ENCODE measurements at regions not wholly inside any gene's neighbourhood (a gene's known extent, or its start where the extent isn't known, plus 50 kb on each side); places are given as distances from the start of the nearest gene placed in this dataset.

- no peaks in the 10 kb centered on the region for H3K9me3 ChIP-seq (ENCODE audit: insufficient read depth, low read depth, low read length)
- H4K12ac ChIP-seq (ENCODE audit: low read depth, low read length) = no peak overlapping the region
- H2AK5ac ChIP-seq (ENCODE audit: low read length) = no peak overlapping the region
- DNase-seq = no peak
- H3K27ac ChIP-seq (ENCODE audit: low read depth, low read length) = no peak overlapping the region
- no peaks in the 10 kb centered on the region for H3K79me1 ChIP-seq (ENCODE audit: low read length)
- H3K18ac ChIP-seq (ENCODE audit: low read length) = no peak overlapping the region
- H3K23ac ChIP-seq (ENCODE audit: low read length) = no peak overlapping the region
- no peak overlapping the region for H2AFZ ChIP-seq (ENCODE audit: insufficient read depth, low read length, poor library complexity)
- H3K4me2 ChIP-seq (ENCODE audit: low read length) = no peak overlapping the region
- H3K4ac ChIP-seq (ENCODE audit: low read depth, low read length) = no peak overlapping the region
- H3K4me3 ChIP-seq (ENCODE audit: low read depth, low read length) = no peak overlapping the region
- H4K8ac ChIP-seq (ENCODE audit: low read depth, low read length) = no peak overlapping the region
- H3K27me3 ChIP-seq (ENCODE audit: insufficient read depth, low read length) = no peaks in the 10 kb centered on the region
- no peak overlapping the region for H2BK120ac ChIP-seq (ENCODE audit: insufficient read depth, low read length, poor library complexity)
- H3K9ac ChIP-seq (ENCODE audit: low read length) = no peak overlapping the region
- no peaks in the 10 kb centered on the region for H3K36me3 ChIP-seq (ENCODE audit: control insufficient read depth in 1 of 2, insufficient read depth in 2 of 2, low read length in 2 of 2)
- no peak overlapping the region for H4K91ac ChIP-seq (ENCODE audit: low read depth, low read length)
- H2BK5ac ChIP-seq (ENCODE audit: low read depth, low read length, poor library complexity) = no peak overlapping the region
- no peaks in the 10 kb centered on the region for H3K4me1 ChIP-seq (ENCODE audit: control insufficient read depth in 1 of 2, insufficient read depth in 2 of 2, low read length in 2 of 2)
- H3K14ac ChIP-seq (ENCODE audit: low read length) = no peak overlapping the region
- no peak overlapping the region for H2BK12ac ChIP-seq (ENCODE audit: low read length)
- H3K79me2 ChIP-seq (ENCODE audit: control insufficient read depth, insufficient read depth, low read length, poor library complexity) = no peaks in the 10 kb centered on the region
Measured at GRCh38 chr6:50635429-50635828, 77.9 kb upstream of the TFAP2D start.

- no CpG with 5 or more reads among the region's 4 CpGs for WGBS (ENCODE audit: extremely low coverage, insufficient coverage, insufficient read length)
- Histone ChIP-seq H3K79me2 (ENCODE audit: control insufficient read depth, insufficient read depth, low read length, poor library complexity) (no peaks in the 10 kb centered on the region), H3K14ac (ENCODE audit: low read length) (no peak overlapping the region), H2AFZ (ENCODE audit: insufficient read depth, low read length, poor library complexity) (no peak overlapping the region), H3K23ac (ENCODE audit: low read length) (no peak overlapping the region), H3K4me2 (ENCODE audit: low read length) (no peak overlapping the region), H3K4ac (ENCODE audit: low read depth, low read length) (no peak overlapping the region), H3K79me1 (ENCODE audit: low read length) (no peaks in the 10 kb centered on the region), H3K27ac (ENCODE audit: low read depth, low read length) (no peak overlapping the region), H3K27me3 (ENCODE audit: insufficient read depth, low read length) (no peaks in the 10 kb centered on the region), H3K9ac (ENCODE audit: low read length) (no peak overlapping the region), H3K4me3 (ENCODE audit: low read depth, low read length) (no peak overlapping the region), H2BK120ac (ENCODE audit: insufficient read depth, low read length, poor library complexity) (no peak overlapping the region), H3K36me3 (ENCODE audit: control insufficient read depth in 1 of 2, insufficient read depth in 2 of 2, low read length in 2 of 2) (no peaks in the 10 kb centered on the region), H4K8ac (ENCODE audit: low read depth, low read length) (no peak overlapping the region), H2BK5ac (ENCODE audit: low read depth, low read length, poor library complexity) (no peak overlapping the region), H3K4me1 (ENCODE audit: control insufficient read depth in 1 of 2, insufficient read depth in 2 of 2, low read length in 2 of 2) (no peaks in the 10 kb centered on the region), H4K91ac (ENCODE audit: low read depth, low read length) (no peak overlapping the region), H2AK5ac (ENCODE audit: low read length) (no peak overlapping the region), H3K18ac (ENCODE audit: low read length) (no peak overlapping the region), H3K9me3 (ENCODE audit: insufficient read depth, low read depth, low read length) (no peaks in the 10 kb centered on the region), H4K12ac (ENCODE audit: low read depth, low read length) (no peak overlapping the region), H2BK12ac (ENCODE audit: low read length) (no peak overlapping the region)
- no peak for DNase-seq
Measured at GRCh38 chr6:50637267-50637666, 76.1 kb upstream of the TFAP2D start.

GRCh38 chr6:50649086-50649485, 64.2 kb upstream of the TFAP2D start:
- Histone ChIP-seq H3K4me1 (ENCODE audit: control insufficient read depth in 1 of 2, insufficient read depth in 2 of 2, low read length in 2 of 2) (no peaks in the 10 kb centered on the region), H2AFZ (ENCODE audit: insufficient read depth, low read length, poor library complexity) (no peak overlapping the region), H4K8ac (ENCODE audit: low read depth, low read length) (no peak overlapping the region), H3K9ac (ENCODE audit: low read length) (no peak overlapping the region), H2BK120ac (ENCODE audit: insufficient read depth, low read length, poor library complexity) (no peak overlapping the region), H4K91ac (ENCODE audit: low read depth, low read length) (no peak overlapping the region), H3K36me3 (ENCODE audit: control insufficient read depth in 1 of 2, insufficient read depth in 2 of 2, low read length in 2 of 2) (no peaks in the 10 kb centered on the region), H3K79me2 (ENCODE audit: control insufficient read depth, insufficient read depth, low read length, poor library complexity) (no peaks in the 10 kb centered on the region), H3K23ac (ENCODE audit: low read length) (no peak overlapping the region), H3K79me1 (ENCODE audit: low read length) (no peaks in the 10 kb centered on the region), H3K9me3 (ENCODE audit: insufficient read depth, low read depth, low read length) (peaks cover 4% of the 10 kb centered on the region), H3K4me3 (ENCODE audit: low read depth, low read length) (no peak overlapping the region), H2BK5ac (ENCODE audit: low read depth, low read length, poor library complexity) (no peak overlapping the region), H3K27ac (ENCODE audit: low read depth, low read length) (no peak overlapping the region), H3K14ac (ENCODE audit: low read length) (no peak overlapping the region), H3K4me2 (ENCODE audit: low read length) (no peak overlapping the region), H3K27me3 (ENCODE audit: insufficient read depth, low read length) (no peaks in the 10 kb centered on the region), H2AK5ac (ENCODE audit: low read length) (no peak overlapping the region), H3K4ac (ENCODE audit: low read depth, low read length) (no peak overlapping the region), H4K12ac (ENCODE audit: low read depth, low read length) (no peak overlapping the region), H3K18ac (ENCODE audit: low read length) (no peak overlapping the region), H2BK12ac (ENCODE audit: low read length) (no peak overlapping the region)
- DNase-seq = no peak
- WGBS (ENCODE audit: extremely low coverage, insufficient coverage, insufficient read length) = no CpG with 5 or more reads among the region's 2 CpGs

GRCh38 chr6:50653253-50653652, 60.1 kb upstream of the TFAP2D start:
- Histone ChIP-seq H2BK120ac (ENCODE audit: insufficient read depth, low read length, poor library complexity) (no peak overlapping the region), H2BK5ac (ENCODE audit: low read depth, low read length, poor library complexity) (no peak overlapping the region), H3K18ac (ENCODE audit: low read length) (no peak overlapping the region), H2AK5ac (ENCODE audit: low read length) (no peak overlapping the region), H2AFZ (ENCODE audit: insufficient read depth, low read length, poor library complexity) (no peak overlapping the region), H3K23ac (ENCODE audit: low read length) (no peak overlapping the region), H3K4me2 (ENCODE audit: low read length) (no peak overlapping the region), H3K36me3 (ENCODE audit: control insufficient read depth in 1 of 2, insufficient read depth in 2 of 2, low read length in 2 of 2) (no peaks in the 10 kb centered on the region), H3K79me1 (ENCODE audit: low read length) (no peaks in the 10 kb centered on the region), H3K4ac (ENCODE audit: low read depth, low read length) (no peak overlapping the region), H3K4me3 (ENCODE audit: low read depth, low read length) (no peak overlapping the region), H3K14ac (ENCODE audit: low read length) (no peak overlapping the region), H3K79me2 (ENCODE audit: control insufficient read depth, insufficient read depth, low read length, poor library complexity) (no peaks in the 10 kb centered on the region), H4K8ac (ENCODE audit: low read depth, low read length) (no peak overlapping the region), H4K12ac (ENCODE audit: low read depth, low read length) (no peak overlapping the region), H3K9me3 (ENCODE audit: insufficient read depth, low read depth, low read length) (peaks cover 4% of the 10 kb centered on the region), H3K4me1 (ENCODE audit: control insufficient read depth in 1 of 2, insufficient read depth in 2 of 2, low read length in 2 of 2) (peaks cover 0 to 2% of the 10 kb centered on the region in 2 experiments), H4K91ac (ENCODE audit: low read depth, low read length) (no peak overlapping the region), H2BK12ac (ENCODE audit: low read length) (no peak overlapping the region), H3K27me3 (ENCODE audit: insufficient read depth, low read length) (no peaks in the 10 kb centered on the region), H3K9ac (ENCODE audit: low read length) (no peak overlapping the region), H3K27ac (ENCODE audit: low read depth, low read length) (no peak overlapping the region)
- DNase-seq = no peak
- no CpG with 5 or more reads among the region's 3 CpGs for WGBS (ENCODE audit: extremely low coverage, insufficient coverage, insufficient read length)
